ENCODE measurements at regions not wholly inside any gene's neighbourhood (a gene's known extent, or its start where the extent isn't known, plus 50 kb on each side); places are given as distances from the start of the nearest gene placed in this dataset.

DNA sequence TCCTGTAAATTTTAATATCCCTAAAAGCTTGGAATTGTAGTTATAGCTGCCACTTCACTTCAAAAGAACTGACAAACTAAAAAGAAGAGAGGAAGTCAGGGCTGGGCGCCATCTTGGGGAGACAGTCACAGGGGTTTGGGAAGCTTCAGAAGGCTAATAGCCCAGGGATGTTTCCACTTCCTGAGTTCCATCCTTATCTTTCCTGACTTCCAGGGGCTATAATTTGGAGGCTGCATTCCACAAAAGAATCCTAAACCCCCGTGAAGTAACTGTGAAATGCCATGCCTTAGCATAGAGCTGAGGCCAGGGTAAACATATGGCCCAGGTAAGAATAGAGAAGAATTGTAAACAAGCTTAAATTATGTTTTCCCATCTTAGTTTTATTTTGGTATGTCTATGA, 75.4 kb upstream of the LPAR1 start:
- no peak for TF ChIP-seq POLR2A (IDR thresholded peaks at IDR 0.05)
- TF ChIP-seq, protein P1, sequence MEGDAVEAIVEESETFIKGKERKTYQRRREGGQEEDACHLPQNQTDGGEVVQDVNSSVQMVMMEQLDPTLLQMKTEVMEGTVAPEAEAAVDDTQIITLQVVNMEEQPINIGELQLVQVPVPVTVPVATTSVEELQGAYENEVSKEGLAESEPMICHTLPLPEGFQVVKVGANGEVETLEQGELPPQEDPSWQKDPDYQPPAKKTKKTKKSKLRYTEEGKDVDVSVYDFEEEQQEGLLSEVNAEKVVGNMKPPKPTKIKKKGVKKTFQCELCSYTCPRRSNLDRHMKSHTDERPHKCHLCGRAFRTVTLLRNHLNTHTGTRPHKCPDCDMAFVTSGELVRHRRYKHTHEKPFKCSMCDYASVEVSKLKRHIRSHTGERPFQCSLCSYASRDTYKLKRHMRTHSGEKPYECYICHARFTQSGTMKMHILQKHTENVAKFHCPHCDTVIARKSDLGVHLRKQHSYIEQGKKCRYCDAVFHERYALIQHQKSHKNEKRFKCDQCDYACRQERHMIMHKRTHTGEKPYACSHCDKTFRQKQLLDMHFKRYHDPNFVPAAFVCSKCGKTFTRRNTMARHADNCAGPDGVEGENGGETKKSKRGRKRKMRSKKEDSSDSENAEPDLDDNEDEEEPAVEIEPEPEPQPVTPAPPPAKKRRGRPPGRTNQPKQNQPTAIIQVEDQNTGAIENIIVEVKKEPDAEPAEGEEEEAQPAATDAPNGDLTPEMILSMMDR (IDR thresholded peaks at IDR 0.05), result no peak
- no peak for TF ChIP-seq POLR2AphosphoS5 (IDR thresholded peaks at IDR 0.05)
- no peak for TF ChIP-seq EP300 (IDR thresholded peaks at IDR 0.05; ENCODE audit: low read depth)

All from transverse colon (tissue), 4 donors.